ENCODE measurements at regions not wholly inside any gene's neighbourhood (a gene's known extent, or its start where the extent isn't known, plus 50 kb on each side); places are given as distances from the start of the nearest gene placed in this dataset.
"Not testable (repeated sequence)": the region's sequence is repeated elsewhere in the genome, so short reads cannot be mapped to it uniquely, and the experiment has no call there.

DNA sequence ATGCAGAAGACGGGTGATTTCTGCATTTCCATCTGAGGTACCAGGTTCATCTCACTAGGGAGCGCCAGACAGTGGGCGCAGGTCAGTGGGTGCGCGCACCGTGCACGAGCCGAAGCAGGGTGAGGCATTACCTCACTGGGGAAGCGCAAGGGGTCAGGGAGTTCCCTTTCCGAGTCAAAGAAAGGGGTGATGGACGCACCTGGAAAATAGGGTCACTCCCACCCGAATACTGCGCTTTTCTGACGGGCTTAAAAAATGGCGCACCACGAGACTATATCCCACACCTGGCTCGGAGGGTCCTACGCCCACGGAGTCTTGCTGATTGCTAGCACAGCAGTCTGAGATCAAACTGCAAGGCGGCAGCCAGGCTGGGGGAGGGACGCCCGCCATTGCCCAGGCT, 1246.0 kb upstream of the PABPC4L start:
- DNase-seq, result not testable (repeated sequence)

DNA sequence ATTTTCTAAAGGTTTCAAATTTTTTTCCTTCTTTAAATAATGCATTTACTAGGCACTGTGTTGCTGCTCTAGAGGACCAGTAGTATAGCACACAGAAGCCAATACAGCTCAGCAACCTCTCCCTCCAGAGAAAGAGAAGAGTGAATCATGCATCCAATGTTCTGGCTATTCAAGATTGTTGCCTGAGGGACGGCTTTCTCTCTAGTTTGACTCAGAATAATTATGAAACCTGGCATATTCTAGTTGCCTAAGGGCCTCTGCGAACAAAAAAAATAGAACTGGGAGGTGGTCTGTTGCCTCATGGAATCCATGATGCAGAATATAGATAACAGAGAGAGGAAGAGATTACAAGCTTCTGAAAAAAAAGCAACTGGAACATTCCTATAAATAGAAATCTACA, 1233.3 kb upstream of the PABPC4L start:
- DNase-seq, result no peak

- DNase-seq, result no peak
Observed at GRCh38 chr4:135429528-135429927, 1227.9 kb upstream of the PABPC4L start.

DNA sequence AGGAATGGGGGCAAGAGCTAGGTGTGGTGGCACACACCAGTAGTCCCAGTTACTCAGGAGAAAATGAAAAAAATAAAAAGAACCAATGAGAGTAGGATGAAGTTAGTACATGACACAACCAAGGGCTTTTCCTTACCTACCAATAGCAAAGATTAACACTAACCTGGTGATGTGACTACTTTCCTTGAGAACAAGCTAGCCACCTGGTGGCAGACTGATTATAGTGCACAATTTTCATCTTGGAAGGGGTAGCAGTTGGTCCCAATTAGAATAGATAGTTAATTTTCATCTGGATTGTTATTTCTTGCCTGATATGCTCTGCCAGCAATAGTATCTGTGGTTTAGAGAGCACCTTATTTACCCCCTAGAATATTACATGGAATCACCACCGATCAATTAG, 1216.8 kb upstream of the PABPC4L start:
- DNase-seq, result no peak

DNA sequence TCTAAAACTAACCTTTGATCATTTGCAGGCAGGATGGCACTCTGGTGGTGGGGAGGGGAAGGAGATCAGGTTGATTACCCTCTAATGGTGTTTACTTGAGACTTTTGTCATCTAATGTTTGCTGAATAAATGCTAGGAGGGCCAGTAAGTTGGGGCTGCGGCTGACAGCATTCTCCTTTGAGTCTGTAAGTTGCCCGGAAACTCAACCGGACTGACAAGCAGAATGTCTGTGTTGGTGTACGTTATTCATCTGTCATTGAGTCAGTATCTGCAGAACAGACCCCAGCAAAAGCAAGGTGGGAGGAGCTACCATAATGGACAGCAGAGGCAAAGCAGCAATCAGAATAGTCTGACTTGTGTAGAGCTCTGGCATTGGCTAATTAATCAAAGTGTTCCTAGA, 1210.6 kb upstream of the PABPC4L start:
- no peak for DNase-seq

DNA sequence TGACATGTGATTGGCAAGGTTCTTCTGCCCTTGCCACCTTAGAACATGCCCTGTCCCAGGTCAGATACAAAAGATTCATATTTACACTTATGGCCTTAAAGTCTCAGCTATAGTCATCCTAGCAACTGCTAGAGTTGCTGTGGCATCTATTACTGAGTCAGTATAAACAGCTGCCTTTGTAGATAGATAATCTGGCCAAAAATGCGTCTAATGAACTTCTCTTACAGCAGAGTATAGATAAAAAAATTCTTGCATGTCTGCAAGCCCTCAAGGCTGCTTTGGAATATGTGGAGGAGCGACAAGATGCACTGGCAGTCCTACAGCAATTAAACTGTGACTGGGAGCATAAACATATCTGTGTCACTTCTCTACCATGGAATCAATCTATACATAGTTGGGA, 1209.7 kb upstream of the PABPC4L start:
- no peak for DNase-seq

DNA sequence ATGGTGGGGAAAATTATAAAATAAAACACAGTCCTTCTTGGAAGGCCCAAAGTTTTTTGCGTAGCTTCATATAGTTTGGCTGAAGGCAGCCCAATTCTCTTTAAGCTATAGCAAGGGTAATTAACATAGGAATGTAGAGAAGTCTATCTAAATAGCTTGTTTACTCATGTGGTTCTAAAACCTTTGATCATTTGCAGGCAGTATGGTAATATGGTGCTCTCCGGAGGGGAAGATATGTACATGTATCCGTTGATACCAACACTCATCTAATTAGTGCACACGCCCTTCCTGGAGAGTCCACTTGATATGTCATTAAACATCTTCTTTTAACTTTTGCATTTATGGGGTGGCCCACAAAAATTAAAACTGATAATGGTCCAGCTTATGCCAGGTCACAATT, 1207.7 kb upstream of the PABPC4L start:
- not testable (repeated sequence) for DNase-seq

GRCh38 chr4:135408109-135408508, 1206.5 kb upstream of the PABPC4L start:
- no peak for DNase-seq

GRCh38 chr4:135406597-135406996, 1205.0 kb upstream of the PABPC4L start:
- DNase-seq, result not testable (repeated sequence)

DNA sequence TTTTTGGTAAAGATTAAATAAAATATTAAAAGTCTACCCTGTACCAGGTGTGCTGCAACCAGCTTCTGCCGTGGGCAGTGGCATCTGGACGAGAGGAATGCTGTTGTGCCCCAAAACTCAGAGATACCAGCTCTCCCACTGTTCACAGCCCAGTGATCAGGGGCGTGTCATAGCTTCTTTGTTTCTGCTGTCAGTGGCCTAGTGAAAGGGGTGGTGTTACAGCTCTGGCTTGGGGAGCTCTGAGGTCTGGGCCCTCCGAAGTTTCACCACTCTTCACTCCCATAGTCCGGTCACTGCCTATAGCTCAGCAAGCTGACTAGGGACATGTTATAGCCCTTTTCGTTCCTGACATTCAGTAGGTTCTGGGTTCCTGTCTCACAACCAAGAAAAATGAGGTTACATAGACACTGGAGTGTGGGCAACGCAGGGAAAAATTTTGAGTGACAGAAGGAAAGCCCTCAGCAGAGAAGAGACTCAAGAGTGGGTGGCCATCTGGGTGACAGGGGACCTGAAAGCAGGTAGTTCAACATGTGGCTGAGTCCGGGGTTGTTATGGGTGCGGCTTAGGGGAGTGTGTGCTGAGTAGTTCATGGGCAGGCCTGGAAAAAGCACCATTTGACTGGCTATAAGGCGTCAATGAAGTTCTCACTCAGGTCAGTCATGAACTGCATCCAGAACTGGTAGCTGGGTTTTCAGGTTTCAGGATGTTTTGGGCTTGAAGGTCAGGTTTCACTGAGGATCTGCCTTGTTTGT, 1184.4 kb upstream of the PABPC4L start:
- no peak for DNase-seq

DNA sequence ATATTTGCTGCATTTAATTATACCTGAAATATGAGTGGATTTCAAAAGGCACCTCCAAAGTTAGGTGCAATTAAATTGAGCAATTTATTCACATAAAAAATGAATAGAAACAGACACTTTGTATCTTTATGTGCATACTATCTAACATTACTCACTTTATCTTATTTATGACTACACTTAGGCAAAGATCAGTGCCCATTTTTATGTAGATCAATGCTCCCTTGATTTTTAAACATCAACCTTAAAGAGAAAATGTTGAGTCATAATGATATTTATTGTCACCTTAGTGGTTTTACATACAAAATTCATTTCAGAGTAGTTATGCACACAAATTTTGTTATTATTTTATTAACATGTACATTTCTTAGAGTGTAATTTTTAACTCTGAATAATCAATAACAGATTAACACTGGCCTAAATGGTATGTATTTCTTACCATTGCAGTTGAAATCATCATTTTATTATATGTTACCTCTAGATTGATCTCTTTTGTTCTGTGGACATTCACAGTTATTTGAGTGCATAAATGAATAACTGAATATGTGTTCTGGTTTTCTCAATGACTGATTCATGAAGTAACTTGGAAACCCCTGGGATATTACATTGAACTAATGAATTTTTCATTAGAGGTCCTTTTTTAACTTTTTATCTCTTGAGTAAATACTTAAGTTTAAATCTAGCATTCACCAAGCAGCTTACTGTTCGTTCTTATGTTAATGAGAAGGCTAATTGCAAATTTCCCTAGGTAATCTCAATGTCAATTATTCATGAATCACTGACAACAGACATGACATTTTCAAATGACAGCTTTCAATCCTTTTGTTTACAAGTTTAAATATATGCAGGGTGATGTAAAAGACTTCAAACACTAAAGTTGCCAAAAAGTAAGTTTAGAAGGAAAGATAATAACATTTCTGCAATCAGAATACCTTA, 1182.0 kb upstream of the PABPC4L start:
- no peak for DNase-seq

GRCh38 chr4:135382280-135382959, 1180.8 kb upstream of the PABPC4L start:
- no peak for DNase-seq

- no peak for DNase-seq
Observed at GRCh38 chr4:135372131-135372530, 1170.5 kb upstream of the PABPC4L start.

- peak in 1 of 56 donors; percentile 1 for DNase-seq
Observed at GRCh38 chr4:135371137-135371536, 1169.5 kb upstream of the PABPC4L start.

- DNase-seq, result no peak
Observed at GRCh38 chr4:135368831-135369230, 1167.2 kb upstream of the PABPC4L start.

- DNase-seq, result no peak
Observed at GRCh38 chr4:135365065-135365464, 1163.5 kb upstream of the PABPC4L start.

DNA sequence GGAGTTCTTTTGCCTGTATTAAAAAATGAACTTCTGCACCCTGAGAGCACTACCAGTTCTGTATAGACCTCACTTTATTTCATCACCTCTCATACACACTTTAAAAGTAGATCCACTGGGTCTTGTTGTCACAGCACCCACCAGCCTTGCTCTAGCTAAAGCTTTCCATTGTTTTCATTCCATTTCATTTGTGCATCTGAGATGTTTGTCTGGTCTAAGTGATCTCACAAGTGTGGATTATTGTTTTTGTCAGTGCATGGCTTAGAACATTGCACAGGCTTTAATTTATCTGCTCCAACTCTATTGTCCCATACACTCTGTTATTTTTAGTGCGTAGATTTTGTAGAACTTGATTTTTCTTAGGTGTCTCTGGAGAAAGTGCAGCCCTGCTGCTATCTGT, 1157.5 kb upstream of the PABPC4L start:
- no peak for DNase-seq

DNA sequence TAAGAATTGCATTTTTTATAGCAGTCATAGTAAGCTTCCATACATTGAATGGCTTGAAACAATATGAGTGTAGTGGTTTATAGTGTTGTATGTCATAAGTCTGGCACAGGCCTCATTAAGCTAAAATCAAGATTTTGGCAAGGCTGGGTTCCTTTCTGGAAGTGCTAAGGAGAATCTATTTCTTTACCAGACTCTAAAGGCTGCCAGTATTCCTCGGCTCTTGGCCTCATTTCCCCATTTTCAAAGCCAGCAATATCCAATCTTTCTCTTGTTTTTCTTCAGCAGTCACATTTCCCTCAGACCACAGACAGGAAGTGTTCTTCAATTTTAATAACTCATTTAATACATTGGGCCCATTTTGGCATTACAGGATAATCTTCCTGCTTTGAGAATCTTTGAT, 1155.5 kb upstream of the PABPC4L start:
- no peak for DNase-seq

GRCh38 chr4:135354876-135355275, 1153.3 kb upstream of the PABPC4L start:
- no peak for DNase-seq

GRCh38 chr4:135353008-135353407, 1151.4 kb upstream of the PABPC4L start:
- no peak for DNase-seq

DNA sequence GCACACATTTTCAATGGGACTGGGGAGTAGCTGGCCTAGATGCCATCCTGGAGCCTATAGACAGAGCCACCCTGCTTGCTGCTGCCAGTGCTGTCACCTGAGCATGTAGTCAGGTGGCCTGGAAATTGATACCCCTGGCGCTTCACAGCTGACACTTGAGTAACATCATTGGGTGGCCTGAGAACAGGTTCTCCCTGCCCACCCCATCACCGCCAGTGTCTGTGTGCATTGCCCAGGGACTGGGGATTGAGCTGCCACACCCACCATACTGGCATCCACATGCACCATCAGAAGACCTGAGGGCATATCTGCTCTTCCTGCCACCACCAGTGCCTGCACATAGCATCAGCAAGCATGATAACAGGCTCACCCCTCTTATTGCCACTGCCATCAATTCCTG, 1142.9 kb upstream of the PABPC4L start:
- no peak for DNase-seq

DNA sequence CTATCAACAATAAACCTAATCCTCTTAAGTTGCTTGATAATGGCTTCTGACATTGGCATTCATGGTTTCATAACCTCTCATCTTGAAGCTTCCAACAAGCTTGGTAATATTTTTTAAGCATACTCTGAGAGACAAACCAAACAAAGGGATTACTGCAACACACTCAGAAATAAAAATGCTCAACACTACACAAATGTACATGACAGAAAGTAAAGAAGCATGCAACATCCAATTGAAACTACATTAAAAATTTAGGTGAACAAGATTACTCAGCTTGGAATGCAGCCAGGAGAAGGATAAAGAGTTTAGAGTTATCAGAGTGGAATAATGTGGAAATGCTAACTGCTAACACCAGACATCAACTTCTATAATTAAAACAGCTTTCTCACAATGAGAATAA, 1136.6 kb upstream of the PABPC4L start:
- no peak for DNase-seq
